HEK293 (cell line): ENCODE measurements at regions not wholly inside any gene's neighbourhood (a gene's known extent, or its start where the extent isn't known, plus 50 kb on each side); places are given as distances from the start of the nearest gene placed in this dataset.

Experiments used
- CTCF ChIA-PET: fragments of 350-600 bp; formaldehyde crosslinking; extraction: SDS; loops from one replicate; lab custom pipeline; 2021; ENCODE audit warnings: antibody characterized with exemption; lab: Yijun Ruan, JAX
- POLR2A ChIA-PET: fragments of 300-600 bp; formaldehyde crosslinking; extraction: SDS; loops from one replicate; lab custom pipeline; 2020; ENCODE audit warnings: antibody characterized with exemption, inconsistent platforms; lab: Yijun Ruan, JAX
- H3K27ac ChIP-seq: fragments of 200-500 bp; sonication (Bioruptor generic); 2 replicates; pipeline ENCODE4 v1.5.1; 2014; ENCODE audit warnings: low read depth, low read length, control low read depth, inconsistent platforms; ENCODE audit errors: extremely low read depth
- H3K36me3 ChIP-seq, 2 experiments: fragments of 200-500 bp in 1 of 2; sonication (Bioruptor generic) in 1 of 2; 1 replicate in 1 of 2; 2 replicates in 1 of 2; pipeline ENCODE4 v1.5.1; 2014 to 2017; ENCODE audit warnings: inconsistent platforms in 2 of 2, low read length in 2 of 2; ENCODE audit not compliant: control insufficient read depth in 2 of 2, insufficient read depth in 1 of 2
- H3K4me1 ChIP-seq: fragments of 200-500 bp; sonication (Bioruptor generic); 2 replicates; pipeline ENCODE4 v1.5.1; 2014; ENCODE audit warnings: mild to moderate bottlenecking, low read length, inconsistent platforms; ENCODE audit not compliant: control insufficient read depth, insufficient read depth
- H3K4me3 ChIP-seq: 2 replicates; pipeline ENCODE4 v1.5.1; 2011; ENCODE audit warnings: low read depth, mild to moderate bottlenecking, control low read depth, low read length, moderate library complexity
- H3K9me3 ChIP-seq: fragments of 200-500 bp; sonication (Bioruptor generic); 2 replicates; pipeline ENCODE4 v1.5.1; 2014; ENCODE audit warnings: low read depth, low read length, inconsistent platforms; ENCODE audit not compliant: control insufficient read depth, insufficient read depth
- BCL11A ChIP-seq: fragments of 450-650 bp; formaldehyde crosslinking; IDR thresholded peaks from 2 replicates; pipeline ENCODE4 v1.5.1; 2016; ENCODE audit warnings: low read depth, missing biosample characterization, missing genetic modification characterization
- FEZF1 ChIP-seq: fragments of 450-650 bp; formaldehyde crosslinking; IDR thresholded peaks from 2 replicates; pipeline ENCODE4 v1.5.1; 2016; ENCODE audit warnings: missing biosample characterization, missing genetic modification characterization
- SP7 ChIP-seq: fragments of 450-650 bp; formaldehyde crosslinking; IDR thresholded peaks from 2 replicates; pipeline ENCODE4 v1.5.1; 2016; ENCODE audit warnings: missing biosample characterization, missing genetic modification characterization
- ZBTB49 ChIP-seq: fragments of 450-650 bp; formaldehyde crosslinking; IDR thresholded peaks from 2 replicates; pipeline ENCODE4 v1.5.1; 2016; ENCODE audit warnings: missing biosample characterization, missing genetic modification characterization, low read depth
- ZIC2 ChIP-seq: fragments of 450-650 bp; formaldehyde crosslinking; IDR thresholded peaks from 2 replicates; pipeline ENCODE4 v1.5.1; 2016; ENCODE audit warnings: missing biosample characterization, missing genetic modification characterization
- ZNF311 ChIP-seq: fragments of 450-650 bp; formaldehyde crosslinking; IDR thresholded peaks from 2 replicates; pipeline ENCODE4 v1.5.1; 2017; ENCODE audit warnings: missing biosample characterization, missing genetic modification characterization, borderline replicate concordance
- ZNF366 ChIP-seq: fragments of 450-650 bp; formaldehyde crosslinking; conservative IDR thresholded peaks from 2 replicates; pipeline ENCODE4 v1.5.1; 2016; ENCODE audit warnings: missing biosample characterization, missing genetic modification characterization
- ZNF391 ChIP-seq: fragments of 450-650 bp; formaldehyde crosslinking; IDR thresholded peaks from 2 replicates; pipeline ENCODE4 v1.5.1; 2016; ENCODE audit warnings: low read depth, missing biosample characterization, missing genetic modification characterization, borderline replicate concordance
- ZNF510 ChIP-seq: fragments of 450-650 bp; formaldehyde crosslinking; IDR thresholded peaks from 2 replicates; pipeline ENCODE4 v1.5.1; 2018; ENCODE audit warnings: mild to moderate bottlenecking, missing genetic modification characterization, missing biosample characterization; ENCODE audit not compliant: insufficient replicate concordance
- ZNF530 ChIP-seq: fragments of 450-650 bp; formaldehyde crosslinking; IDR thresholded peaks from 2 replicates; pipeline ENCODE4 v1.5.1; 2016; ENCODE audit warnings: low read depth, missing biosample characterization, missing genetic modification characterization
- ZNF555 ChIP-seq: fragments of 450-650 bp; formaldehyde crosslinking; conservative IDR thresholded peaks from 2 replicates; pipeline ENCODE4 v1.5.1; 2017; ENCODE audit warnings: missing biosample characterization, mild to moderate bottlenecking, missing genetic modification characterization, inconsistent platforms
- ZNF624 ChIP-seq: fragments of 450-650 bp; formaldehyde crosslinking; IDR thresholded peaks from 2 replicates; pipeline ENCODE4 v1.5.1; 2017; ENCODE audit warnings: missing biosample characterization, missing genetic modification characterization
- ZNF629 ChIP-seq: fragments of 450-650 bp; formaldehyde crosslinking; IDR thresholded peaks from 2 replicates; pipeline ENCODE4 v1.5.1; 2017; ENCODE audit warnings: missing biosample characterization, missing genetic modification characterization
- ZNF692 ChIP-seq: fragments of 450-650 bp; formaldehyde crosslinking; IDR thresholded peaks from 2 replicates; pipeline ENCODE4 v1.5.1; 2016; ENCODE audit warnings: missing biosample characterization, missing genetic modification characterization
- ZNF792 ChIP-seq: fragments of 450-650 bp; formaldehyde crosslinking; IDR thresholded peaks from 2 replicates; pipeline ENCODE4 v1.5.1; 2016; ENCODE audit warnings: missing biosample characterization, missing genetic modification characterization
- ZSCAN30 ChIP-seq: fragments of 450-650 bp; IDR thresholded peaks from 2 replicates; pipeline ENCODE4 v1.5.1; 2018; ENCODE audit warnings: missing biosample characterization, mild to moderate bottlenecking, missing genetic modification characterization, moderate library complexity
- TF ChIP-seq, protein P1 (sequence below): fragments of 450-650 bp; formaldehyde crosslinking; IDR thresholded peaks from 2 replicates; pipeline ENCODE4 v1.5.1; 2016; ENCODE audit warnings: missing biosample characterization, missing genetic modification characterization
- TF ChIP-seq, protein P2 (sequence below): fragments of 450-650 bp; formaldehyde crosslinking; IDR thresholded peaks from 2 replicates; pipeline ENCODE4 v1.5.1; 2017; ENCODE audit warnings: missing biosample characterization, mild to moderate bottlenecking, missing genetic modification characterization, moderate library complexity
- TF ChIP-seq, protein P3 (sequence below): fragments of 450-650 bp; formaldehyde crosslinking; IDR thresholded peaks from 2 replicates; pipeline ENCODE4 v1.5.1; 2017; ENCODE audit warnings: missing biosample characterization, missing genetic modification characterization

DNA sequence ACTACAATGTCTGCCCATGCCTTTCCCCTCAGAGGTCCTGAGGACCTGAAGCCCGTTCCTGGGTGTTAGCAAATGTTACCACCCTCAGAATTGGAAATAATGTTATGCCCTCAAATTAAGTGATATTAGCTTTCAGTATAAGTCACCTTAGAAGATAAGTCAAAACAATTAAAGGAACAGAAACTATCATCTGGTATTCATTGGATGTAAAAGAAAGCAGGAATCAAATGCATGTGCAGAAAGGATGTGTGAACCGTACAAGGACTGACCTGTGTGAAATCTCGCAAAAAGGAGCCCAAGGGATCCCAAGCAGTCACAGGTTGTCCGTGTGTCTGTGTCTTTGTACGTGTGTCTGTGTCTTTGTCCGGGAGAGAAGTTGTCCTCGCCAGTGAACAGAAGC, 51.6 kb upstream of the TAB2 start:
- ChIA-PET POLR2A (no interaction called here), CTCF (interaction anchor here (1.2 kb wide), 1 partner anchor 11 kb away, joined by 3 read pairs; no protein-coding TSS in a partner anchor)
- Histone ChIP-seq H3K36me3 (no peaks in the 10 kb centered on the region), H3K9me3 (no peaks in the 10 kb centered on the region), H3K4me1 (peaks cover 6% of the 10 kb centered on the region; the same call in 1 of the 2 replicates), H3K27ac (no peak overlapping the region), H3K4me3 (no peak overlapping the region)
- TF ChIP-seq ZNF792 (tag by site-specific recombination) (no peak), ZNF692 (tag by site-specific recombination) (no peak), ZNF391 (tag by site-specific recombination) (no peak), FEZF1 (tag by site-specific recombination) (no peak), ZNF510 (tag by site-specific recombination) (no peak), ZBTB49 (no peak), ZIC2 (tag by site-specific recombination) (no peak), ZNF624 (tag by site-specific recombination) (no peak), ZNF311 (tag by site-specific recombination) (no peak), BCL11A (tag by site-specific recombination) (no peak), ZNF366 (tag by site-specific recombination) (no peak), ZSCAN30 (tag by site-specific recombination) (no peak), ZNF530 (tag by site-specific recombination) (no peak), ZNF555 (tag by site-specific recombination) (no peak), SP7 (tag by site-specific recombination) (no peak), ZNF629 (tag by site-specific recombination) (no peak)
- TF ChIP-seq, protein P1, sequence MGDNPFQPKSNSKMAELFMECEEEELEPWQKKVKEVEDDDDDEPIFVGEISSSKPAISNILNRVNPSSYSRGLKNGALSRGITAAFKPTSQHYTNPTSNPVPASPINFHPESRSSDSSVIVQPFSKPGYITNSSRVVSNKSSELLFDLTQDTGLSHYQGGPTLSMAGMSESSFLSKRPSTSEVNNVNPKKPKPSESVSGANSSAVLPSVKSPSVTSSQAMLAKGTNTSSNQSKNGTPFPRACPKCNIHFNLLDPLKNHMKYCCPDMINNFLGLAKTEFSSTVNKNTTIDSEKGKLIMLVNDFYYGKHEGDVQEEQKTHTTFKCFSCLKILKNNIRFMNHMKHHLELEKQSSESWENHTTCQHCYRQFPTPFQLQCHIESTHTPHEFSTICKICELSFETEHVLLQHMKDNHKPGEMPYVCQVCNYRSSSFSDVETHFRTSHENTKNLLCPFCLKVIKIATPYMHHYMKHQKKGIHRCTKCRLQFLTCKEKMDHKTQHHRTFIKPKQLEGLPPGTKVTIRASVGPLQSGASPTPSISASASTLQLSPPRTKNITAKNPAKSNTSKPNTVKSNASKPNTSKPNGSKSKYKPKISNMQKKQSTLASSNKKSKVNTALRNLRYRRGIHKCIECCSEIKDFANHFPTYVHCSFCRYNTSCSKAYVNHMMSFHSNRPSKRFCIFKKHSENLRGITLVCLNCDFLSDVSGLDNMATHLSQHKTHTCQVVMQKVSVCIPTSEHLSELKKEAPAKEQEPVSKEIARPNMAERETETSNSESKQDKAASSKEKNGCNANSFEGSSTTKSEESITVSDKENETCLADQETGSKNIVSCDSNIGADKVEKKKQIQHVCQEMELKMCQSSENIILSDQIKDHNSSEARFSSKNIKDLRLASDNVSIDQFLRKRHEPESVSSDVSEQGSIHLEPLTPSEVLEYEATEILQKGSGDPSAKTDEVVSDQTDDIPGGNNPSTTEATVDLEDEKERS (tag by site-specific recombination) = no peak
- TF ChIP-seq, protein P2, sequence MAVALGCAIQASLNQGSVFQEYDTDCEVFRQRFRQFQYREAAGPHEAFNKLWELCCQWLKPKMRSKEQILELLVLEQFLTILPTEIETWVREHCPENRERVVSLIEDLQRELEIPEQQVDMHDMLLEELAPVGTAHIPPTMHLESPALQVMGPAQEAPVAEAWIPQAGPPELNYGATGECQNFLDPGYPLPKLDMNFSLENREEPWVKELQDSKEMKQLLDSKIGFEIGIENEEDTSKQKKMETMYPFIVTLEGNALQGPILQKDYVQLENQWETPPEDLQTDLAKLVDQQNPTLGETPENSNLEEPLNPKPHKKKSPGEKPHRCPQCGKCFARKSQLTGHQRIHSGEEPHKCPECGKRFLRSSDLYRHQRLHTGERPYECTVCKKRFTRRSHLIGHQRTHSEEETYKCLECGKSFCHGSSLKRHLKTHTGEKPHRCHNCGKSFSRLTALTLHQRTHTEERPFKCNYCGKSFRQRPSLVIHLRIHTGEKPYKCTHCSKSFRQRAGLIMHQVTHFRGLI (tag by site-specific recombination) = no peak
- TF ChIP-seq, protein P3, sequence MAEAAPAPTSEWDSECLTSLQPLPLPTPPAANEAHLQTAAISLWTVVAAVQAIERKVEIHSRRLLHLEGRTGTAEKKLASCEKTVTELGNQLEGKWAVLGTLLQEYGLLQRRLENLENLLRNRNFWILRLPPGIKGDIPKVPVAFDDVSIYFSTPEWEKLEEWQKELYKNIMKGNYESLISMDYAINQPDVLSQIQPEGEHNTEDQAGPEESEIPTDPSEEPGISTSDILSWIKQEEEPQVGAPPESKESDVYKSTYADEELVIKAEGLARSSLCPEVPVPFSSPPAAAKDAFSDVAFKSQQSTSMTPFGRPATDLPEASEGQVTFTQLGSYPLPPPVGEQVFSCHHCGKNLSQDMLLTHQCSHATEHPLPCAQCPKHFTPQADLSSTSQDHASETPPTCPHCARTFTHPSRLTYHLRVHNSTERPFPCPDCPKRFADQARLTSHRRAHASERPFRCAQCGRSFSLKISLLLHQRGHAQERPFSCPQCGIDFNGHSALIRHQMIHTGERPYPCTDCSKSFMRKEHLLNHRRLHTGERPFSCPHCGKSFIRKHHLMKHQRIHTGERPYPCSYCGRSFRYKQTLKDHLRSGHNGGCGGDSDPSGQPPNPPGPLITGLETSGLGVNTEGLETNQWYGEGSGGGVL (tag by site-specific recombination) = no peak
